ENCODE measurements at regions not wholly inside any gene's neighbourhood (a gene's known extent, or its start where the extent isn't known, plus 50 kb on each side); places are given as distances from the start of the nearest gene placed in this dataset.

DNA sequence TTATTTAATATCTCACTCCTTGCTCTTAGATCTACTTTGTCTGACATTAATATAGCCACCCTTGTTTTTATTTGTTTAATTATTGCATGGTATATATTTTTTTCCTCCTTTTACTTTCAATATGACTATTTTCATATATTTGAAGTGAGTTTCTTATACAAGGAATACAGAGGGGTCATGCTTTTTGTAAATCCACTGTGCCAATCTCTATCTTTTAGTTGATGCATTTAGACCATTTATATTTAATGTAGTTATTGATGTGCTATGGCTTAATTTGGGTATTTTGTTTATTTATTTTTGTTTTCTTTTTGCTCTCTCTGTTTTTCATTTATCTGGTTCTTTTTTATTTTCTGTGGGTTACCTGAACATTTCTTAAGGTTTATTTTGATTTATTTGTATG is 750.6 kb downstream of the TMEM182 start:
- no peak for ATAC-seq (ENCODE audit: insufficient read depth, low read depth)

DNA sequence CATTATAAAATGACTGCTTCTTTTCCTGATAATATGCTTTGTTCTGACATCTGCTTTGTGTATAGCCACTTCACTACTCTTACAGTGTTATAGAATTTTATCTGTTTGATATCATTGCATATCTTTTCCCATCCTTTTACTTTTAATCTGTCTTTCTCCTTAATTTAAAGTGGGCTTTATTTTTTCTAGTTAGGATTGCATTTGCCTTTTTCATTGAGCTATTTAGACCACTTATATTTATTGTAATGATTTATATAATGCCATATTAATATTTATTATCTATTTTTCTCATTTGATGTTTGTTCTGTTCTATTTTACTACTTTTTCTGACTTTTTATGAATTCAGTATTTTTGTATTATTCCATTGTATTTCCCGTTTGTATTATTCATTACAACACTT is 758.7 kb downstream of the TMEM182 start:
- ATAC-seq (ENCODE audit: insufficient read depth, low read depth) (no peak), DNase-seq (no peak)
- Histone ChIP-seq H3K4me2 (ENCODE audit: insufficient read depth, low read length) (no peak overlapping the region), H3K27ac (ENCODE audit: low read length) (no peak overlapping the region), H2AFZ (ENCODE audit: low read depth, low read length) (no peak overlapping the region), H3K4me1 (ENCODE audit: insufficient read depth, low read length) (no peaks in the 10 kb centered on the region), H3K4me3 (ENCODE audit: low read depth in 1 of 2, low read length in 2 of 2) (no peak overlapping the region), H3K27me3 (ENCODE audit: insufficient read depth, low read length, poor library complexity) (no peaks in the 10 kb centered on the region), H4K20me1 (ENCODE audit: insufficient read depth, low read length) (no peaks in the 10 kb centered on the region), H3K79me2 (ENCODE audit: insufficient read depth, low read length) (no peaks in the 10 kb centered on the region), H3K36me3 (ENCODE audit: insufficient read depth, low read length) (no peaks in the 10 kb centered on the region), H3K9me3 (ENCODE audit: insufficient read depth, low read length, severe bottlenecking) (no peaks in the 10 kb centered on the region), H3K9ac (ENCODE audit: low read depth, low read length) (no peak overlapping the region)
- TF ChIP-seq, protein P1, sequence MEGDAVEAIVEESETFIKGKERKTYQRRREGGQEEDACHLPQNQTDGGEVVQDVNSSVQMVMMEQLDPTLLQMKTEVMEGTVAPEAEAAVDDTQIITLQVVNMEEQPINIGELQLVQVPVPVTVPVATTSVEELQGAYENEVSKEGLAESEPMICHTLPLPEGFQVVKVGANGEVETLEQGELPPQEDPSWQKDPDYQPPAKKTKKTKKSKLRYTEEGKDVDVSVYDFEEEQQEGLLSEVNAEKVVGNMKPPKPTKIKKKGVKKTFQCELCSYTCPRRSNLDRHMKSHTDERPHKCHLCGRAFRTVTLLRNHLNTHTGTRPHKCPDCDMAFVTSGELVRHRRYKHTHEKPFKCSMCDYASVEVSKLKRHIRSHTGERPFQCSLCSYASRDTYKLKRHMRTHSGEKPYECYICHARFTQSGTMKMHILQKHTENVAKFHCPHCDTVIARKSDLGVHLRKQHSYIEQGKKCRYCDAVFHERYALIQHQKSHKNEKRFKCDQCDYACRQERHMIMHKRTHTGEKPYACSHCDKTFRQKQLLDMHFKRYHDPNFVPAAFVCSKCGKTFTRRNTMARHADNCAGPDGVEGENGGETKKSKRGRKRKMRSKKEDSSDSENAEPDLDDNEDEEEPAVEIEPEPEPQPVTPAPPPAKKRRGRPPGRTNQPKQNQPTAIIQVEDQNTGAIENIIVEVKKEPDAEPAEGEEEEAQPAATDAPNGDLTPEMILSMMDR (IDR thresholded peaks at IDR 0.05; ENCODE audit: borderline replicate concordance, extremely low read depth, low read length, poor library complexity, severe bottlenecking): no peak
- TF ChIP-seq EZH2 (IDR thresholded peaks at IDR 0.05; ENCODE audit: borderline replicate concordance, low read depth, low read length, severe bottlenecking): no peak

More for the DNA sequence above, 750.6 kb downstream of the TMEM182 start:
- no peak overlapping the region for H3K4me2 ChIP-seq (ENCODE audit: insufficient read depth, low read length)
- no peak overlapping the region for H2AFZ ChIP-seq (ENCODE audit: low read depth, low read length)
- no peaks in the 10 kb centered on the region for H3K4me1 ChIP-seq (ENCODE audit: insufficient read depth, low read length)
- no peaks in the 10 kb centered on the region for H3K9me3 ChIP-seq (ENCODE audit: insufficient read depth, low read length, severe bottlenecking)
- no peaks in the 10 kb centered on the region for H3K27me3 ChIP-seq (ENCODE audit: insufficient read depth, low read length, poor library complexity)
- no peak overlapping the region for H3K4me3 ChIP-seq (ENCODE audit: low read depth in 1 of 2, low read length in 2 of 2)
- H3K79me2 ChIP-seq (ENCODE audit: insufficient read depth, low read length): no peaks in the 10 kb centered on the region
- DNase-seq: no peak
- no peak for TF ChIP-seq EZH2 (IDR thresholded peaks at IDR 0.05; ENCODE audit: borderline replicate concordance, low read depth, low read length, severe bottlenecking)
- TF ChIP-seq, protein P1 (IDR thresholded peaks at IDR 0.05; ENCODE audit: borderline replicate concordance, extremely low read depth, low read length, poor library complexity, severe bottlenecking): no peak
- H3K36me3 ChIP-seq (ENCODE audit: insufficient read depth, low read length): no peaks in the 10 kb centered on the region
- no peaks in the 10 kb centered on the region for H4K20me1 ChIP-seq (ENCODE audit: insufficient read depth, low read length)
- no peak overlapping the region for H3K9ac ChIP-seq (ENCODE audit: low read depth, low read length)
- no peak overlapping the region for H3K27ac ChIP-seq (ENCODE audit: low read length)

DNA sequence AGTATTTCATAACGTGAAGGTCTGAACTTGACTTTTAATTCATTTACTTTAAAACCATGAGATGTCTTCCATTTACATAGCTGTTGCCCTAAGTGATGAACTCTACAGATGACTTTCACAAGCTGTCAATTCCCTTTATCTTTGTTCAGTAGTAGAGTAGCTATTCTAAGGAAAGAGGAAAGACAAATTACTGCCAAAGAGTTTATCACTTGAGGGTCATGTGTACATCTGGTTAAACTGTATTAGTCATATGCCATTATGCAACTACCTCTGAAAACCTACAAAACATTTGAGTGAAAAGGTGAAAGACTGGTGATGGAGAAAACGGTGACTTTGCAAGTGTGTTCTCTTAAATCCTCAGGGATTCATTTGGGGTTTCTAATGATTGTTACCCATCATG is 763.9 kb downstream of the TMEM182 start:
- H3K9ac ChIP-seq (ENCODE audit: low read depth, low read length): no peak overlapping the region
- H3K4me1 ChIP-seq (ENCODE audit: insufficient read depth, low read length): no peaks in the 10 kb centered on the region
- no peaks in the 10 kb centered on the region for H3K9me3 ChIP-seq (ENCODE audit: insufficient read depth, low read length, severe bottlenecking)
- ATAC-seq (ENCODE audit: insufficient read depth, low read depth): no peak
- H4K20me1 ChIP-seq (ENCODE audit: insufficient read depth, low read length): no peaks in the 10 kb centered on the region
- no peaks in the 10 kb centered on the region for H3K79me2 ChIP-seq (ENCODE audit: insufficient read depth, low read length)
- DNase-seq: no peak
- no peak overlapping the region for H3K4me2 ChIP-seq (ENCODE audit: insufficient read depth, low read length)
- H3K27me3 ChIP-seq (ENCODE audit: insufficient read depth, low read length, poor library complexity): no peaks in the 10 kb centered on the region
- TF ChIP-seq, protein P1 (IDR thresholded peaks at IDR 0.05; ENCODE audit: borderline replicate concordance, extremely low read depth, low read length, poor library complexity, severe bottlenecking): no peak
- no peak for TF ChIP-seq EZH2 (IDR thresholded peaks at IDR 0.05; ENCODE audit: borderline replicate concordance, low read depth, low read length, severe bottlenecking)
- H3K4me3 ChIP-seq (ENCODE audit: low read depth in 1 of 2, low read length in 2 of 2): no peak overlapping the region
- H3K36me3 ChIP-seq (ENCODE audit: insufficient read depth, low read length): no peaks in the 10 kb centered on the region
- no peak overlapping the region for H2AFZ ChIP-seq (ENCODE audit: low read depth, low read length)
- H3K27ac ChIP-seq (ENCODE audit: low read length): no peak overlapping the region

- no peak overlapping the region for H3K27ac ChIP-seq (ENCODE audit: low read length)
- H3K79me2 ChIP-seq (ENCODE audit: insufficient read depth, low read length): no peaks in the 10 kb centered on the region
- H3K27me3 ChIP-seq (ENCODE audit: insufficient read depth, low read length, poor library complexity): no peaks in the 10 kb centered on the region
- H3K9ac ChIP-seq (ENCODE audit: low read depth, low read length): no peak overlapping the region
- TF ChIP-seq, protein P1 (IDR thresholded peaks at IDR 0.05; ENCODE audit: borderline replicate concordance, extremely low read depth, low read length, poor library complexity, severe bottlenecking): no peak
- no peak for TF ChIP-seq EZH2 (IDR thresholded peaks at IDR 0.05; ENCODE audit: borderline replicate concordance, low read depth, low read length, severe bottlenecking)
- H3K36me3 ChIP-seq (ENCODE audit: insufficient read depth, low read length): no peaks in the 10 kb centered on the region
- H3K4me1 ChIP-seq (ENCODE audit: insufficient read depth, low read length): no peaks in the 10 kb centered on the region
- ATAC-seq (ENCODE audit: insufficient read depth, low read depth) (no peak), DNase-seq (no peak)
- no peak overlapping the region for H3K4me2 ChIP-seq (ENCODE audit: insufficient read depth, low read length)
- no peak overlapping the region for H2AFZ ChIP-seq (ENCODE audit: low read depth, low read length)
- H3K9me3 ChIP-seq (ENCODE audit: insufficient read depth, low read length, severe bottlenecking): no peaks in the 10 kb centered on the region
- H4K20me1 ChIP-seq (ENCODE audit: insufficient read depth, low read length): no peaks in the 10 kb centered on the region
- H3K4me3 ChIP-seq (ENCODE audit: low read depth in 1 of 2, low read length in 2 of 2): no peak overlapping the region
Measured at GRCh38 chr2:103526757-103527156, 764.9 kb downstream of the TMEM182 start.

All from DND-41 (cell line).